ENCODE measurements at regions not wholly inside any gene's neighbourhood (a gene's known extent, or its start where the extent isn't known, plus 50 kb on each side); places are given as distances from the start of the nearest gene placed in this dataset.
A peak's percentile ranks its signal among the peaks of the same experiment; 100 is the strongest.
"Not testable (repeated sequence)": the region's sequence is repeated elsewhere in the genome, so short reads cannot be mapped to it uniquely, and the experiment has no call there.

DNA sequence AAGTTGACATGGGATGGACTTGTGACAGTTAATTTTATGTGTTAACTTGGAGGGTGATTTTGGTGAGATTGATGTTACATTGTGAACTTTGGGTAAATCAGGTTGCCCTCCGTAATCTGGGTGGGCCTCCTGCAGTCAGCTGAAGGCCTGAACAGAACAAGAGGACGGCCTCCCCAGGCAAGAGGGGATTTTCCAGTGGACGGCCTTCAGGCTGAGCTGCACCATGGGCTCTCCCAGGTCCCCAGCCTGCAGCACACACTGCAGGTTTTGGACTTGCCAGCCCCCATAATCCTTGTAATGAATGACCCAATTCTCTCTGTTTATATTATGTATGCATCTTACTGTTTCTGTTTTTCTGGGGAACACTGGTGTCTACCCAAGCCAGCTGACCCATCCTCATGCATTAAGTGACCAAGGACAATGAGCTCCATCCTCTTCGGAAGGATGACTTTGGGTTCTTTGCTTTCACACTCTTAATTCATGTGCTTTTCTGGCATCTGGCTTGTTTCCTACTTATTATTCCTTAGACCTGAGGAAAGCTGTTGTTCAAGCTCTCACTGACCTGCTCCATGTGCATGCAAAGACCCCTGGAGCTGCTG is 64.2 kb downstream of the DACT2 start:
- no peak for DNase-seq

DNA sequence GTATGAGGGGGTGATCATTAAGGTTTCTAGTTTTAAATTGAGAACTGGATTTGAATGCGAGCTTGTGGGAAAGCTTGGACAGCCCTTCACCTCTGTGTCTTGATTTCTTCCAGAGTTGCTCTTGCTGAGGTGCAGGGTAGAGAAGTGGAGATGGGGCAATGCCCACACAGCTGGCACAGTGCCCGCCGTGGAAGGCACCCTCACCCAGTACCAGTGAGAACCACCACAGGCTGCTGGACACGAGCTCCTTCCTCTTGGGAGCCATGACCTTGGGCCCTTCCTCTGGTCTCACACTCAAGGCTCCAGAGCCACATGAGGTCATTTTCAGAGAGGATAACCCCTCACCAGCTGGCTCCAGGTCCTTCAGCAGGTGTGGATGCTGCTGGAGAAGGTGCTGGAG is 67.3 kb downstream of the DACT2 start:
- DNase-seq, result no peak

DNA sequence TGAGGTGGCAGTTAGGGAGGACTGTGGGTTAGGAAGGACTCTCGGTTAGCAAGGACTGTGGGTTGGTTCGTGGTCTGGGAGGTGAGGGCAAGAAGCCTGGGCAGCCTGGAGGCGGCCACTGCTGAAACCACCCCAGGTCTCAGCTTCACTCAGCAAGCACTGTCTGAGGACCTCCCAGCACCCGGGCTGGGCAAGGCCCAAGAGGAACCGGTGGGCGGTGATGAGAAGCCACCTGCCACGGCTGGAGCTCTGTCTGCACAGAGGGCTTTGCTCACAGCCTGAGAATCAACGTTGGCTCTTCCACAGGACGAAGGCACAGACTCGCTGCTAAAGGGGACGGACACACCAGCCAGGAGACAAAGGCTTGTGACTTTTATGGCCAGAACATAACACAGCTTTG is 69.3 kb downstream of the DACT2 start:
- DNase-seq, result no peak

DNA sequence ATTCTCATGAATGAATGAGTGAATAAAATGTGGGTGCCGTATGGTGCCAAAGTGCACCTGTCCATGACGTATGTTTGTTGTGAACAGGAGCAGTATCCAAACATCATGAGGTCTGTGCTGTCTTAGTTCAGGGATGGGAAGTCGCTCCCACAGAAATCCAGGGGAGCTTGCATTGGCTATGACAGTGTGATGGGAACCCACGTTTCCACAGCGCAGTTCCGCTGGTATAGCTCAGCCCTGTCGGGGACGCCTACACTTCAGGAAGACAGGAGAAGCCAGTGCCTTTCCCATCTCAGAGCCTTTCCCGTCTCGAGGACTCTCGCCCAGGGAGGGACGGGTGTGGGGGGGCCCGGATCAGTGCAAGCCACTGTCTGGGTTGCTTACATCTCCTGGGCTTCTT is 69.8 kb downstream of the DACT2 start:
- DNase-seq, result no peak

DNA sequence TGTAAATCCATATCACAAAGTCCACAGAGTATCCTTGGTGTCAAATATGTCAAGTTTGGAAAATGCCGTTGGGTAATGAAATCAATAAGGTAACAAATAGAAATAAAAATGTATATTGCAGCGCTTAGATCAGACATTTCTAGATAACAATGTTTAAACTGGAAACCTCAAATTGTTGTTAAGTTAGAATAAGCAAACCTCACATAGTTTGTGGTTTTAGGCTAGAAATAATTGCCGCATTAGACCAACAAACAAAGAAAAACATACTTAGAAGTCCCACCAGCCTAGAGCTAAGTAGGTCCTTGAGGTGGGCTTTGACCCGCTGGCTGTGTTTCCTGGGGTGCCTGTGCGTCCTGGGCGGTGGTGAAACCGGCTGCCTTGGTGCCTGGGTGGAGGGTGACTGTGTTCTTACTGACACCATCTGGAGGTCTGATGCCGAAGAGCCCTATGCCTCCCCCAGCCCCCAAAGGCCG is 71.4 kb downstream of the DACT2 start:
- DNase-seq, result no peak

DNA sequence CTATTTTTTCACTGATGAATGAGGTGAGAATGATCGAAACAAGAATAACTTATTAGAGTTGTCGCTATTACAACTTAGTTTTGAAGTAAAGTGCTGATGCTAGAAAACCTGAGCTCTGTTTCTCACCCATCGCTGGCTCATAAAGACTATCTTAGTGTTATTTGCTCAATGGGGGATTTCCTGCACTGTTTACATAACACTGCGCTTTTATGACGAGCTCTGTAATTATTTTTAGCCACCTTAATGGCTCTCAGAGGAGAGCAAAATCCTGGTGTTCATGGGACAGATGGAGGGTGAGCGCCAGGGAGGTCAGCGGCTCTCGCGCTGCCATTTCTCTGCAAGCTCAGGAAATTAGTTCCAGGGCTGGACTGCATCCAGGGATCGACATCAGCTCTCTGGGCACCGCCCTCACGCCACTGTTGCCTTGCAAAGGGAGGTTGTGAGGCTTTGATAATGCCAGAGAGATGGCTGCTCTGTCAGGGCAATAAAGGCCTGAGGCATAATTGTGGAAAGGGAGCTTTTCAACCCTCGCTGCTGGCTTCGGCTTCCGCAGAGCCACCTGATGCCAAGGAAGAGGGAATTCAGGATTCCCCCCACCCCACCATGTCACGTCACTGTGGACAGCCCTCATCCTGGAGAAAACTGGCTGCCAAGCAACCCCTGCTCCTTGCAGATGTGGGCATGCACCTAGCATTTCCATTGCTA is 72.0 kb downstream of the DACT2 start:
- peak; percentile 47 to 80 for DNase-seq

DNA sequence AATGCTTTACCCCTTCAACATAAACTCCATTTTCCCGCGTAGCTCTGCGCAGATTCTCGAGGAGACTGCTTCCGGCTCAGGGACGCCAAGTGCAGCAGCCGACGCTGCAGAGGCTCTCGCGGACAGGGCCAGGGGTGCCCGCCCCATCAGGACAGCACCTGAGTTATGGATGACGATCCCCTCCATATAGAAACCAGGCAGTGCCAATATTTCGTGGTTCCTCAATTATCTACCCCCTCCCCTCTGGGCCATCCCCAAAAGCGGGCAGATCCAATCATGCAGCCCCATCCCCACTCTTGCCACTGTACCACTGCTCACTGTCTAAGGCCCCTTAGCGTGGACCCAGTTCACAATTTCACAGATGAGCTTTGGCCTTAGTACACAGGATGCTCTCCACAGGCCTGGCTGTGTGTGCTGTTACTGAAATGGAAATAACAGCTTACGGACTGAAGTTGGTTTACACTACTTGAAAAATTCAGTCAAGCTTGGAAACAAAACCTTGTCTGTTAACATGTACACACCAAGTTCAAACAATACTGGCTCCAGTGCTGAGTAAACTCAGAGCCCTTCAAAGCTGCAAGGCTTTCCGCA is 74.5 kb downstream of the DACT2 start:
- DNase-seq, result no peak

DNA sequence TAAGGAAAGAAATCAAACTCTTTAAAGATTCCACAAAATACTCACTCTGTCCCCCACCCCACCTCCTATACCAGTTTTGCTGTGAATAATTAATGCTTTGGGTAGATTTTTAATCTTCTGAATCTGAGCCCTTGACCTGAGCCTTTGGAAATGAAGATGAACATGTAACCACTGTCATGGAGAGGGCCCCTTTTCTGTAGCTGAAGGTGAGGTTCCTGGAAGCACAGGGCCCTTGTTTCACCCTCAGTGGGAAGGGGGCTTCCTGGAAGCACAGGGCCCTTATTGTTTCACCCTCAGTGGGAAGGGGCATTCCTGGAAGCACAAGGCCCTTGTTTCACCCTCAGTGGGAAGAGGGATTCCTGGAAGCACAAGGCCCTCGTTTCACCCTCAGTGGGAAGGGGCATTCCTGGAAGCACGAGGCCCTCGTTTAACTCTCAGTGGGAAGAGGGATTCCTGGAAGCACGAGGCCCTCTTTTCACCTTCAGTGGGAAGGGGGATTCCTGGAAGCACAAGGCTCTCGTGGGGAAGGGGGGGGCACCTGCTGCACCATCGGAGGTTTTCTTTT is 75.7 kb downstream of the DACT2 start:
- no peak for DNase-seq

DNA sequence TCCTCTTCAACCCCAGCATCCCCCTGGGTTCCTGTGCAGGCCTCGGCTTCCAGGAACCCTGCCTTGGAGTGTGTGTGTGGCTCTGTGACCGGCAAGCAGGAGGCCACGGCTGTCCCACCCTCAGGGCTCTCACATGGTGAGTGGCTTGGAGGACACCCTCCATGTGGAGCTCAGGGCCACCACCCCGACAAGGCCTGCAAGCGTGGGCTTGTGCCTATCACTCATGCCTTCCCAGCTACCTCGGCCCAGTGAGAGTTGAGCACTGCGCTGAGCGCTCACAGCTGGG is 76.7 kb downstream of the DACT2 start:
- DNase-seq, result no peak

DNA sequence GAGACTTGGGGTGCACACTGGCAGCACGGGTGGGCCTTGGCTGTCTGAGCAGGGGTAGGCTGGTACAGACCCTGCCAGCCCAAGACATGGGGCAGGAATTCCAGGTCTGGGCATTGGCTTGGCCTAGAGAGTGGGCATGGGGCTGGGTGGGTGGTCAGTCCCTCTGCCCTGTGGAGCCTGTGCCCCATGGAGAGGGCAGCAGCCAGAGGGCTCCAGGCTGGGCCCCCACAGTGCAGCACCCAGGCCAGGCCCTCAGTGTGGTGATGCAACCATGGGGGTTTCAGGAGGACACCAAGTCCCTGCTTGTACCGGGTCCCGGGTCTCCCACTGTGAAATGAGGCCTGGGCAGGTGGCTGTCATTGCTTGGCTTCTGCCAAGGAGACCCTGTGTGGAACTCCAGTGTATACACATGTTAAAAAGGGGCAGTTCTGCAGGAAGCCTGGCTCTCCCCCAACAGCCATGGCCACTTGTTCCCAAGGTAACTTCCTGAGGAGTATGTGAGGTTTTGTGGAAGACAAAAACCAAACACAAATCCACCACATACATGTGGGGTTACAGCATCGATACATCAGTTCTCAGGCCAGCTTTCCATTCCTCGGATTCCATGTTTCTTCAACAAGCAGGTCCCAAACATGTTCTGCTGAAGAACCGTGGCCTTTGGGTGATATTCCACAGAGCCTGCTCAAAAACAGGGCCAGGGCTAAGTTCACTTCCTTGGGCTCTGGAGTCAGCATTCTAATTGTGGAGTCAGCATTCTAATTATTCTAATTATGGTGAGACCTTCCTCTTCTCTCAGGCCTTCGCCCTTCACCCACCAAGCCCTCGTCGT is 77.3 kb downstream of the DACT2 start:
- no peak for DNase-seq

DNA sequence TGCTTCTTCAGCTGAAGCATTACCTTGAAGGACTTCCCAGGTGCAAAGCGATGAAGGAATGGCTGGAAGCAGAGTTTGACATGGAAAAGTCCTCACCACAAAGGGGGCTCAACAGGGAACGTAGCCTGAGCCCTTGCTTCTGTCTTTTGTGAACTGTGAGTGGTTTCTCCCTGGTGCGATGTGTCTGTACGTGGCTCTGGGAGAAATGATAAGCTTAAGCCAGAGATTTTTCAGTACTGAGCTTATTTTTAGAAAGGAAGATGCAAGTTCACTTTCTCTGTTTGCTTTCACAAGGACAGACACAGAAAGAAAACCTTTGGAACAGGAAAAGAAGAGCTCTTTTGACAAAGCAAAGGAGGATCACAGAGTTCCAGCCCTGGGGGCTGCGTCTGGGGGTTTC is 79.4 kb downstream of the DACT2 start:
- DNase-seq, result no peak

DNA sequence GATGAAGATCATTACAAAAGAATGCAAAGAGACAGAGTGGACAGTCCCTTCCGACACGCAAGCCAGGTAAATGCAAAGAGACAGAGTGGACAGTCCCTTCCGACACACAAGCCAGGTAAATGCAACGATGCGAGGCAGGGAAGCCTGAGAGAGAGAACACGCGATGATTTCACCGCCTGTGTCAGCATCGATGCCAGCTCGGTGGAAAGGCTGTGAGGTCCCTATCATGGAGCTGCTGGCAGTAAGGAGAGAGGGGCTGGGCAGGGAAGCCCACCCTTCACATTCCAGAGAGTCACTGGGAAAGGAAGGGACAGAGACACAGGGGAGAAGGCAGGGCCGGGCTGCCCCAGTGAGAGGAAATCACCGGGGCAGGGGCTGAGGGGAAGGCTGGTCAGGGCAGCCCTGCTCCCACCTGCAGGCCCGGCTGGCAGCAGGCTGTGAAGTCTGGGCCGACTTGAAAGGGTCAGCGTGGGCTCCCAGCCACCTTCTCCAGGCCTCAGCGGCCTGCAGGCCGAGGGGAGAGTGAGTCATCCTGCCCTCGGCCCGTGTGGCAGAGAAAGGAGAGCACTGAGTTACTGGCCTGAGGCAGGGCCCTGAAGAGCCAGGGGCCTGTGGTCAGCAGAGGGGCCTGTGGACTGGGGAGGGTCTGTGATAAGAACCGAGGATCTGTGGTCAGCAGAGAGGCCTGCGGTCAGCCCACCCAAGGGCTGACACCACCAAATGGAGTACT is 80.4 kb downstream of the DACT2 start:
- DNase-seq, result no peak

DNA sequence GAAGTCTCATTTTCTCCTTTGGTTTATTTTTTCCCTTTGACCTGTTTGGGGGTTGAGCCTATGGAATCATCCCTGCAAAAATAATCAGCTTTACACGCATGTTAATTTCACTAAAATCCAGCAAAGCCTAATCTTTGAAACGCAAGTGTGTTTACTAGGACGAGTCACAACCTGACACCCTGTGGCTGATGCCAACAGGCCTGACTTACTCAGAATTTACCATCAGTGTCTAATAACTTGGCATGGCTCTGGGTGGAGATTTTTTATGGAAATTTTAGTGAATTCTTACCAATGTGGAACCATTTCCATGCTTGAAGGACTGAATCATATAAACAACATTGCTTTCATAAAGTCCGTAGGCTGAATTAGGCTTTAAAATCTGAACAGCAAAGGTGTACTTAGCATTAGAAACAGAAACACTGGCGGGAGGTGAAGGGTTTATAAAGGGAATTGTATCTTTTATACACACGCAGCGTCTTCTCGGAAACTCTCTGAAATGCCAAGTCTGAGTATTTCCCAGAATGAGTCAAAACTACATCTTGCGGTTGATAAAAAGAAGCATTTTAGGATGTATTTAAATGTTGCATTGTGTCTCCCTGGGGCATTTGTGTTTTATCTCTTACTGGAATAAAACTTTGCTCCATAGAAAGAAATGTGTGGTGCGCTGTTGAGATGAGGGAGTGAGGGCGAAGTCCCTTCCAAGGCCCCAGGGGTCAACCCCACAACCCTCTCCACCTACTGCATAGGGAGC is 81.2 kb downstream of the DACT2 start:
- no peak for DNase-seq

DNA sequence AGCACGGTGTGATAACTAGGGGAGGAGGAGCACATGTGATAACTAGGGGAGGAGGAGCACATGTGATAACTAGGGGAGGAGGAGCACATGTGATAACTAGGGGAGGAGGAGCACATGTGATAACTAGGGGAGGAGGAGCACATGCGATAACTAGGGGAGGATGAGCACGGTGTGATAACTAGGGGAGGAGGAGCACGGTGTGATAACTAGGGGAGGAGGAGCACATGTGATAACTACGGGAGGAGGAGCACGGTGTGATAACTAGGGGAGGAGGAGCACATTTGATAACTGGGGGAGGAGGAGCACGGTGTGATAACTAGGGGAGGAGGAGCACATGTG is 85.7 kb downstream of the DACT2 start:
- not testable (repeated sequence) for DNase-seq

DNA sequence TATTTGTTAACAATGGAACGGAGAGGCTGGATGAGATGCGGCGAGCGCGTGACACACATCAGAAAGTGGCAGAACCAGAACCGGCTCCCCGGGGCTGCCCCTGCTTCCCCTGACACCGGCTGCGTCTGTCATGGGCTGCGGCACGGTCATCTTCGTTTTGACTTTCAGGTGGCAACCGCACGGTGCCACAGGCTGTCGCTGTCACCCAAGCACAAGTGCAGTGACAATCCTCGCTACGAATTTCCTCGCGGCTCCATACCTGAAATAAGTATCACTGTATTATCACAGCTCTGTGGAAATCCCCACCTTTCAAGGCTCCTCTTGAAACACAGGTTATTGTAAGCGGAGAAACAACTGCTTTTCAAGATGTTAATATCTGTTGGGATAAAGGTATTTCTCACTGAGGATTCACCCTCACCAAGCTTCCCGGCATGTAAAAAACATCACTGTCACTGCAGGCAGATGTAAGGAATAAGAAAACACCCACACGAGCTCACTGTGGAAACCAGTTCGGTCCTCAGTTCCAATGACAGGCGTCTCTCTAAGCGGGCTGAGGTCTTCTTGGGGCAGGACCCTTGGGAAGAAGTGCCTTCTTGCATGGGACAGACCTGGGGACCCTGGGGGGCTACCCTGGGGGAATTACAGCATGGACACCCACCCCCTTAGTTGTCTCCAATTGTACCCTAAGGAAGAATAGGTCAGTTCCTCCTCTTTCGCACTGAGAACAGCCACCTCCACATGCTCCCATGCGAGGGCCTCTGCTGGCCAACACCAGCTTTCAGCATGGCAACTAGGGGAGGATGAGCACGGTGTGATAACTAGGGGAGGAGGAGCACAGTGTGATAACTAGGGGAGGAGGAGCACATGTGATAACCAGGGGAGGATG is 86.3 kb downstream of the DACT2 start:
- no peak for DNase-seq

DNA sequence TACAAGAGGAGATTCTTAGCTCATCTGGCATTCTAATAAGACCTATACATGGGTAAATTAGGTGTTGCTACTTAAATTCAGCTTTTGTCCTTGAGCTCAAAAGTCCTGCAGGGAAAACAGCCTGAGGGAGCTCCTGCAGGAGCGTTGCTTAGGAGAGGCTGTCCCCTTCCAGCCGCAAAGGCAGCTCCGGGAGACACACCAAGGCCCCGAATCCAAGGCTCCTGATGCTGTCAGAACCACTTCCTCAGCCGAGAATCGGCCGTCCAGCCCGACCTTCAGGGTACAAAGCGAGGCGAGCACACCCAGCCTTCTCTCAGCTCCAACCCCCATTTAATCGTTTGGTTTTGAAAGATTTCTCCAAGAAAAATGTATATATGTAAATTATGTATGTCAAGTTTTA is 87.0 kb downstream of the DACT2 start:
- no peak for DNase-seq

DNA sequence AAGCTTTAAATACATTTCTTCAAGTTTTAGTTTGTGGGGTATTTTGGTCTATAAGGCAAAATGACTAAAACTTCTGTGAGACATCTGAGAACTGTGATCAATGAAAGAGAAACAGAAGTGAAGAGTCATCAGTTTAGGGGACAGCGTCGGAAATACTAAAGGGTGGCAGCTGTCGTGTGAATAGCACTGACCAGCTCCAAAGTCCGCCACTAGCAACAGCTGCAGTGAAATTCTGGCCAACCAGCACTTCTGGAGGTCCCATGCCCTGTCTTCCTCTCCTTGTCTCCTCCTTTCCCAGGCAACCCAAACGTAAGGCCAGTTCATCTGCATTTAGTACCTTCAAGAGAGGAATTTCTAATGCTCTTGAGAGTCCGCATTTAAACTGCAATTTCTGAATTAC is 87.5 kb downstream of the DACT2 start:
- no peak for DNase-seq

DNA sequence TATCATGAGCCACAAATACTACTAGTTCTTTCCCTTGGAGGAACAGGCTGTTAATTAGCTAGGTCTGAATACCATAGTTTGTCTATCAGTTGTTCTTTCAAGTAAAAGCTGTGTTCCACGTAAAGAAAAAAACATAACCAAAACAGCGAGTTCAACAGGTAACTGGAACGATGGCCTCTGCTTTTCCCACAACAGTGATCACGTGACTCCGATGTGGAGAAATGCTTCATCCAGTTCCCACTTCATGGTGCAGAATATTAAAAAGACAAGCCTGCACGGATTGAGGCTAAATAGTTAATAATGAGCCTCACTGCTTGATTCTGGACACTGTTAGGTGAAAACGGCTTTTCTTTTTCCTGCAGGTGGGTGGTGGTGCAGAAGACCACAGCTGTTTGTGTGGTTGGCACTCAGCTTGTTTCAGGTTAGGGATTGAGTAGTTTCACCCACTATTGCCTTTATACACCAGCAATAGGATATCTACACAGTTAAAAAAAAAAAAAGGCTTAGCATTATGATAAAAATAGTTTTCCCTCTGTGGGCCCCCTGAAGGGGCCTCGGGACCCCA is 88.1 kb downstream of the DACT2 start:
- no peak for DNase-seq

DNA sequence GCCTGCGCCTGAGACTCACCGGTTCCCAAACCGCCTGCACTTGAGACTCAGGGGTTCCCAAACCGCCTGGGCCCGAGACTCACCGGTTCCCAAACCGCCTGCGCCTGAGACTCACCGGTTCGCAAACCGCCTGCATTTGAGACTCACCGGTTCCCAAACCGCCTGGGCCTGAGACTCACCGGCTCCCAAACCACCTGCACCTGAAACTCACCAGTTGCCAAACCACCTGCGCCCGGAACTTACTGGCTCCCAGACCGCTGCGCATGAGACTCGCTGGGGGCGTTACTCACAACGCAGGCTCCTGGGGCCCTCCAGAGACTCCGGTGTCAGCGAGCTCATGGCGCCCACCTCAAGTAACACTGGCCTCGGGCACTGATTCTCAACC is 90.2 kb downstream of the DACT2 start:
- no peak for DNase-seq

DNA sequence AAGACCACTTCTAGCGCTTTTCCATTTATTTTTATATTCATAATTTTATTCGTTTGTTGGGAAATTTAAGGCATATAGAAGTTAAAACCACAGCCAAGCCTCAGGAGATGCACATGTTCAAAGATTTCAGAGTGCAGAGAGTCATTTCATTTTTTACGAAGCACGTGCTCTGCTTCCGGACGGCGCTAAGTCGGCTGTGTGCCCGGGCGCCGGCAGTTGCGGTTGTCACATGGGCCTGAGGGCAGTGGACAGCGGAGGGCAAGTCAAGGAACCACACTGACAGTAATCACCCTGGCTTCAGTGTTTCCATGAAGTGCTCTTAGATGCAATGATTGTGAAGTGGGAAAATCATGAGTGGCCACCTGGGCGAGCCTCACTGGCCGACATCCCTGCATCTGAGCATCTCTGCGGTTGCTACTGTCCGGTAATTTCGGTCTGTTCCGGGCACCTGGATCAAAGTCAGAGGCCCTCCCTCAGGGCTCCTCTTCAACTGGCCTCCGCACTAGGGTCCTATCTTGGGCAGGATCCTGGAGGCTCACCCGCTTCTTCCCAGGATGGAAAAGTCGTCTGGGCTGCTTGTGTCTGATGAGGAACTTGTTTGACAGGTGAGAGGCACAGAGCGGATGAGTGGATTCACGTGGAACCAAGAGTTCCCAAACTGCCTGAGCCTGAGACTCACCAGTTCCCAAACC is 90.8 kb downstream of the DACT2 start:
- DNase-seq, result no peak
